AG04449 (cell line): ENCODE measurements at regions not wholly inside any gene's neighbourhood (a gene's known extent, or its start where the extent isn't known, plus 50 kb on each side); places are given as distances from the start of the nearest gene placed in this dataset.

Source experiments
- CTCF ChIA-PET: fragments of 350-600 bp; formaldehyde crosslinking; extraction: SDS; loops from one replicate; lab custom pipeline; 2021; ENCODE audit warnings: antibody characterized with exemption; lab: Yijun Ruan, JAX
- POLR2A ChIA-PET: fragments of 400-600, 350-600 bp; formaldehyde crosslinking; extraction: SDS; loops from one replicate; lab custom pipeline; 2020; ENCODE audit warnings: antibody characterized with exemption, inconsistent platforms; lab: Yijun Ruan, JAX
- DNase-seq: peaks from one replicate; pipeline ENCODE4 v3.0.0-alpha.2; 2010; ENCODE audit warnings: low read depth, low spot score
- H3K4me3 ChIP-seq: 2 replicates; pipeline ENCODE4 v1.5.1; 2011; ENCODE audit warnings: low read depth, mild to moderate bottlenecking, control low read depth, low read length
- TF ChIP-seq, protein P1 (sequence below): IDR thresholded peaks from one replicate; pipeline ENCODE4 v1.5.1; 2011; ENCODE audit warnings: mild to moderate bottlenecking, moderate library complexity, low read length, control low read depth, inconsistent platforms; ENCODE audit not compliant: insufficient read depth; ENCODE audit errors: missing control alignments

DNA sequence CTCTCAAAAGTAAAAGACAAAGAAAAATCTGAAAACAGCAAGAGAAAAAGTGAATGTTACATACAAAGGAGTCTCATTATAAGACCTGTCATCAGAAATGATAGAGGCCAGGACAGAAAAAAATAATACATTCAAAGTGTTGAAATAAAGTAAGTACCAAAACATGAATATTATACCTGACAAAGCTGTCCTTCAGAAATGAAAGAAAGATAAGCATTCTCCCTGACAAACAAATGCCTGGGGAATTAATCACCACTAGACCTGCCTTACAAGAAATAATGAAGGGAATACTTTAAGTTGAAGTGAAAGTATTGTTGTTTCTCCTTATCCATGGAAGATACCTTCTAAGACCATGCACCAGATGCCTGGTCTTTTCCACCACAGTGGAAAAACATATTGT lies 1605.2 kb upstream of the CDH6 start:
- TF ChIP-seq, protein P1, sequence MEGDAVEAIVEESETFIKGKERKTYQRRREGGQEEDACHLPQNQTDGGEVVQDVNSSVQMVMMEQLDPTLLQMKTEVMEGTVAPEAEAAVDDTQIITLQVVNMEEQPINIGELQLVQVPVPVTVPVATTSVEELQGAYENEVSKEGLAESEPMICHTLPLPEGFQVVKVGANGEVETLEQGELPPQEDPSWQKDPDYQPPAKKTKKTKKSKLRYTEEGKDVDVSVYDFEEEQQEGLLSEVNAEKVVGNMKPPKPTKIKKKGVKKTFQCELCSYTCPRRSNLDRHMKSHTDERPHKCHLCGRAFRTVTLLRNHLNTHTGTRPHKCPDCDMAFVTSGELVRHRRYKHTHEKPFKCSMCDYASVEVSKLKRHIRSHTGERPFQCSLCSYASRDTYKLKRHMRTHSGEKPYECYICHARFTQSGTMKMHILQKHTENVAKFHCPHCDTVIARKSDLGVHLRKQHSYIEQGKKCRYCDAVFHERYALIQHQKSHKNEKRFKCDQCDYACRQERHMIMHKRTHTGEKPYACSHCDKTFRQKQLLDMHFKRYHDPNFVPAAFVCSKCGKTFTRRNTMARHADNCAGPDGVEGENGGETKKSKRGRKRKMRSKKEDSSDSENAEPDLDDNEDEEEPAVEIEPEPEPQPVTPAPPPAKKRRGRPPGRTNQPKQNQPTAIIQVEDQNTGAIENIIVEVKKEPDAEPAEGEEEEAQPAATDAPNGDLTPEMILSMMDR: no peak
- POLR2A ChIA-PET: no interaction called here
- CTCF ChIA-PET: no interaction called here
- DNase-seq: no peak
- H3K4me3 ChIP-seq: no peak overlapping the region

DNA sequence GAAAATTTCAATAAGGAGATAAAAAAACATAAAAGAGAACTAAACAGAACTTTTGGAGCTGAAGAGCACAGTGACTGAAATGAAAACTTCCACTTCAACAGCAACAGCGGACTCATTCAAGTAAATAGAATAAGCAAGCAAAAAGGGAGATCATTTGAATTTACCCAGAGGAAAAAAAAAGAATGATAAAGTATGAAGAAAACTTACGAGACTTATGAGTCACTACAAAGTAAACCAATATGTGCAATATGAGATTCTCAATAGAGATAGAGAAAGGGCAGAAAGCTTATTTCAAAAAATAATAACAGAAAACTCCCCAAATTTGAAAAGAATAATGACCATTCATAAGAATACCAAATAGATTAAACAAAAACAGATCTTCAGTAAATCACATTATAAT lies 1605.7 kb upstream of the CDH6 start:
- DNase-seq: no peak
- no peak overlapping the region for H3K4me3 ChIP-seq
- CTCF ChIA-PET: no interaction called here
- POLR2A ChIA-PET: no interaction called here
- TF ChIP-seq, protein P1: no peak

DNA sequence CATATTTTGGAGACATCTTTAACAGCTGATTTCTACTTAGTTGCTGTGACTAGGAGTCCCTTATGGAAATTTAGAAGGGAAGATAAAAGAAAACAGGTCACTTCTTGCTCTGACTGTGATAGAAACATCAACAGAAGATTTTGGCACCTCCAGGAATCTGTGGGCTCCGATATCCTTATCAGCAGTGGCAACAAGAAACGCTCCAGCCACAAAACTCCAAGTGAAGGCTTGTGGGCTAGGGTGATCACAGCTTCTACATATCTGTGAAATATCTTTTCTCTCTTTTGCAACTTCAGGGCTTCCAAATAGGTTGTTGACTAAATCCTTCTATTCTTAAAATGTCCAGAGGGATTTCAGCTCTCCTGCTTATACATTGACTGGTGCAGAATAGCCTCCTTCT lies 1625.5 kb upstream of the CDH6 start:
- CTCF ChIA-PET: no interaction called here

DNA sequence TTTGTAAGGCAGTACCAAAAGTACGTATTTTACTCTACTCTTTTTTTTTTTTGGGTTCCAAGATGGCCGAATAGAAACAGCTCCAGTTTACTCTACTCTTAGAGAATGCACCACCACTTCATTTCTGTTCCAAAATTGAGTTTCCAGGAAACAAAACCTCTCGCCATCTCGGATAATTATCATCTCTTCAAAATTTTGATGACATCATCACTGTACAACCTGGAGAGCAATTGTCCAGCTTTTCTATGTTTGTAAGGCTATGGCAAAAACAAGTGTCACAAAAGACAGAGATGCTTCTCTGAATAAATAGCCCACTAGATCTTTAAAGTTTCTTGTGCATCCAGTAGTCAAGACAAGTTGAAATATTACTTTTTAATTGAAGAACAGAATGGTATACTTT lies 1631.9 kb upstream of the CDH6 start:
- ChIA-PET POLR2A (no interaction called here), CTCF (no interaction called here)
- H3K4me3 ChIP-seq: no peak overlapping the region
- TF ChIP-seq, protein P1: no peak
- DNase-seq: no peak

More for the DNA sequence above, 1625.5 kb upstream of the CDH6 start:
- H3K4me3 ChIP-seq: no peak overlapping the region
- TF ChIP-seq, protein P1: no peak
- no peak for DNase-seq
- POLR2A ChIA-PET: no interaction called here

DNA sequence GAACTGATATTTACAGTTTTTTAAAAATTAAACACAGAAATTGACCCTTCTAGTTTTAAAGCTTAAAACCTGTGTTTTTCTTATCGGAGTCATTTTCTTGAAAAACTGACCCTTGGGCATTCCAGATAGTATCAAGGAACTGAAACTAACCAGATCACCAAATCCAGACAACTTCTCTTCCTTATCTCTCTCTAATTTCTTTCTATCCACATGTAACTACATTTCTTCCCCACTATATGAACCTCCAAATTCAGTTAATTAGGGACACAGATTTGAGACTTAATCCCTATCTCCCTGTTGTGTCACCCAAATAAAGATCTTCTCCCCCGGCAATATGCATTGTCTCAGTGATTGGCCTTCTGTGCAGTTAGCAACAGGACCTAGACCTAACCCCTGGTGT lies 1643.0 kb upstream of the CDH6 start:
- no peak overlapping the region for H3K4me3 ChIP-seq
- POLR2A ChIA-PET: no interaction called here
- DNase-seq: no peak

DNA sequence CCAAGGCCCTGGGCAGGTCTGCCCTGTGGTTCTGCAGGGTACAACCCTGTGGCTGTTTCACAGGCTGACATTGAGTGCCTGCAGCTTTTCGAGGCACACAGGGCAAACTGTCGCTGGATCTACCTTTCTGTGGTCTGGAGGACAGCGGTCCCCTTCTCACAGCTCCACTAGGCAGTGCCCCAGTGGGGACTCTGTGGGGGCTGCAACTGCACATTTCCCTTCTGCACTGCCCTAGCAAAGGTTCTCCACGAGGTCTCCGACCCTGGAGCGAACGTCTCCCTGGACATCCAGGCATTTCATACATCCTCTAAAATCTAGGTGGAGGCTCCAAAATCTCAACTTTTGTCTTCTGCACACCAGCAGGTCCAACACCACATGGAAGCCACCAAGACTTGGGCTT lies 1645.2 kb upstream of the CDH6 start:
- DNase-seq: no peak
- ChIA-PET CTCF (no interaction called here), POLR2A (no interaction called here)
- no peak overlapping the region for H3K4me3 ChIP-seq
- TF ChIP-seq, protein P1: no peak

More for the DNA sequence above, 1643.0 kb upstream of the CDH6 start:
- TF ChIP-seq, protein P1: no peak
- CTCF ChIA-PET: no interaction called here
